ENCODE measurements at regions not wholly inside any gene's neighbourhood (a gene's known extent, or its start where the extent isn't known, plus 50 kb on each side); places are given as distances from the start of the nearest gene placed in this dataset.

- FAIRE-seq: no peak
- no peak for TF ChIP-seq CTCF (IDR thresholded peaks at IDR 0.05; ENCODE audit: insufficient read depth, missing control alignments)
- no peak for DNase-seq (ENCODE audit: insufficient read length, low spot score)
These were observed 258.6 kb downstream of the CBLN4 start for GRCh38 chr20:55746723-55747122.

- no peak for TF ChIP-seq CTCF (IDR thresholded peaks at IDR 0.05; ENCODE audit: insufficient read depth, missing control alignments)
- no peak for DNase-seq (ENCODE audit: insufficient read length, low spot score)
- no peak for FAIRE-seq
These were observed 259.5 kb downstream of the CBLN4 start for GRCh38 chr20:55745840-55746239.

GRCh38 chr20:55744896-55745295 lies 260.4 kb downstream of the CBLN4 start:
- FAIRE-seq (no peak), DNase-seq (ENCODE audit: insufficient read length, low spot score) (no peak)
- no peak for TF ChIP-seq CTCF (IDR thresholded peaks at IDR 0.05; ENCODE audit: insufficient read depth, missing control alignments)

DNA sequence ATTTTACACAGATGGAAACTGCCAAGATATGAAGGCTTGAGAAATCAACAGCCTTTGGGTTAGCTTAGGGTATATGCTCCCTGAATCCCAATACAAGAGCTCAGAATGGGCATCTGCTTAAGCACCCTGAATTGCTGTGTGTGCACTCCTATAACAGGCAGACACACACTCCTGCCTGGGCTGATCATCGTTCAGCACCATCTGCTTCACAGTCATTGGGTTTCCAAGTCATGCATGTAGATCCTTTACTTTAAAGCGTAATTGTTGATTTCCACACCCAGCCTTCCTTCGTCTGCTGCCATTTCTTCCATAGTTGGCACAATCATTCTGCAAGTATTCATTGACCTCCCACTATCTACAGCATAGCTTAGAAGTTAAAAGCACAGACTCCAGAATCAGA lies 263.5 kb downstream of the CBLN4 start:
- FAIRE-seq (no peak), DNase-seq (ENCODE audit: insufficient read length, low spot score) (no peak)
- TF ChIP-seq CTCF (IDR thresholded peaks at IDR 0.05; ENCODE audit: insufficient read depth, missing control alignments): no peak

DNA sequence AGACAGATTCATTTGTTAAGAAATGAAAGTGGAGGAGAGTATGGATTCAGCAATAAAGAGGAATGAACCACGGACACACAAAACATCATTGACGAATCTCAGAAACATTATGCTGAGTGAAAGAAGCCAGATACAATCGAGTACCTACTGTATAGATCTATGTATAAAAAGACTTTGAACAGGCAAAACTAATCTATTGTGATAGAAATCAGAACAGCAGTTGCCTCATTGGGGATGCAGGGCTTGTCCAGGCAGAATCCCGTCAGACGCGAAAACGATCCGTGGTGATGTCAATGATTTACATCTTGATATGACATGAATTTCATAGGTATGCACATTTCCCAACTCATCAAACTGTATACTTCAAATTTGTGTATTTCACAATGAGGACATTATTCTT lies 265.2 kb downstream of the CBLN4 start:
- TF ChIP-seq CTCF (IDR thresholded peaks at IDR 0.05; ENCODE audit: insufficient read depth, missing control alignments): no peak
- FAIRE-seq (no peak), DNase-seq (ENCODE audit: insufficient read length, low spot score) (no peak)

- FAIRE-seq: no peak
- no peak for TF ChIP-seq CTCF (IDR thresholded peaks at IDR 0.05; ENCODE audit: insufficient read depth, missing control alignments)
- DNase-seq (ENCODE audit: insufficient read length, low spot score): no peak
These were observed 275.0 kb downstream of the CBLN4 start for GRCh38 chr20:55730321-55730720.

GRCh38 chr20:55714736-55715135 lies 290.6 kb downstream of the CBLN4 start:
- no peak for FAIRE-seq
- no peak for TF ChIP-seq CTCF (IDR thresholded peaks at IDR 0.05; ENCODE audit: insufficient read depth, missing control alignments)
- DNase-seq (ENCODE audit: insufficient read length, low spot score): no peak

All from D721Med (cell line).